Suprapubic skin (tissue), 3 donors: ENCODE measurements at regions not wholly inside any gene's neighbourhood (a gene's known extent, or its start where the extent isn't known, plus 50 kb on each side); places are given as distances from the start of the nearest gene placed in this dataset.

ENCODE experiments used
- CTCF ChIP-seq, 2 donors: fragments of 200-600 bp in 1 of 2; fragments of 450-650 bp in 1 of 2; sonication (generic) in 1 of 2; IDR thresholded peaks; one replicate each; pipeline ENCODE4 v1.5.1; 2016 to 2019; ENCODE audit warnings: antibody characterized with exemption in 2 of 2, mild to moderate bottlenecking in 1 of 2, moderate library complexity in 1 of 2
- POLR2AphosphoS5 ChIP-seq, 3 donors: sonication (generic); formaldehyde crosslinking; IDR thresholded peaks; one replicate each; pipeline ENCODE4 v1.6.1; 2017; ENCODE audit warnings: antibody characterized with exemption in 3 of 3

- TF ChIP-seq POLR2AphosphoS5 (IDR thresholded peaks at IDR 0.05) (no peak), CTCF (IDR thresholded peaks at IDR 0.05) (no peak)
Observed at GRCh38 chr11:112649856-112650255, 311.4 kb upstream of the NCAM1 start.
